Ovary (tissue), 3 donors: ENCODE measurements at regions not wholly inside any gene's neighbourhood (a gene's known extent, or its start where the extent isn't known, plus 50 kb on each side); places are given as distances from the start of the nearest gene placed in this dataset.

Experiments
- POLR2A ChIP-seq: fragments of 450-650 bp; IDR thresholded peaks from one replicate; pipeline ENCODE4 v1.6.1; 2017; ENCODE audit warnings: antibody characterized with exemption, mild to moderate bottlenecking, moderate library complexity
- TF ChIP-seq, protein P1 (sequence below), 3 donors: fragments of 450-650 bp in 2 of 3; fragments of 200-600 bp in 1 of 3; IDR thresholded peaks; one replicate each; pipeline versions ENCODE4 v1.5.1 to v1.8.0; 2016 to 2022; ENCODE audit warnings: antibody characterized with exemption in 3 of 3, mild to moderate bottlenecking in 1 of 3
- donor health status: DM: no; HTN: no; CAD: no.

DNA sequence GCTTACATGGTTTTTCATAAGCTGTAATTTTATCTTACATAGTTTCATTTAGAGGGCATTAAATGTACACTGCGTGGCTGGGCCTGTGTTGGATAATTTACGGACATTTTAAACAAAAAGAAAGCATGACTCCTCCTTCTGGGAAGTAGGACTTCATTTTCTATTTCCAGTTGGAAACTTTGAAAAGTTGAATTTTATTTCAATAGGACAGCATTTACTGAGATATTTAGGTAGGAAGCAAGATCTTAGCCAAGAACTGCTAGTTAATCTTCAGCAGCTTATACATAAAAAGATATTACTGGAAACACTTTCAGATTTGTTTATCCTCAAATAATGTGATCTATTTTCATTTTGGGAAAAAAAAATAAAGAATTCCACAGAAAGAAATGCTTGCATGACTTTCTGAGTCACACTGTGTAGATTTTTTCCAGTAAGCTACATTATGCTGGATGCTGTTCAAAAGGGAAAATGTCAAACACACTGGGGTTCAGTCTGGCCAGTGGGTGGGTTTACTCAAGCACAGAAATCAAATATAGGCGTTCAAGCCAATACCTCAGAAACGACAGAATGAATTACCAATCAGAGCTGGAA, 239.4 kb upstream of the KRR1 start:
- TF ChIP-seq, protein P1, sequence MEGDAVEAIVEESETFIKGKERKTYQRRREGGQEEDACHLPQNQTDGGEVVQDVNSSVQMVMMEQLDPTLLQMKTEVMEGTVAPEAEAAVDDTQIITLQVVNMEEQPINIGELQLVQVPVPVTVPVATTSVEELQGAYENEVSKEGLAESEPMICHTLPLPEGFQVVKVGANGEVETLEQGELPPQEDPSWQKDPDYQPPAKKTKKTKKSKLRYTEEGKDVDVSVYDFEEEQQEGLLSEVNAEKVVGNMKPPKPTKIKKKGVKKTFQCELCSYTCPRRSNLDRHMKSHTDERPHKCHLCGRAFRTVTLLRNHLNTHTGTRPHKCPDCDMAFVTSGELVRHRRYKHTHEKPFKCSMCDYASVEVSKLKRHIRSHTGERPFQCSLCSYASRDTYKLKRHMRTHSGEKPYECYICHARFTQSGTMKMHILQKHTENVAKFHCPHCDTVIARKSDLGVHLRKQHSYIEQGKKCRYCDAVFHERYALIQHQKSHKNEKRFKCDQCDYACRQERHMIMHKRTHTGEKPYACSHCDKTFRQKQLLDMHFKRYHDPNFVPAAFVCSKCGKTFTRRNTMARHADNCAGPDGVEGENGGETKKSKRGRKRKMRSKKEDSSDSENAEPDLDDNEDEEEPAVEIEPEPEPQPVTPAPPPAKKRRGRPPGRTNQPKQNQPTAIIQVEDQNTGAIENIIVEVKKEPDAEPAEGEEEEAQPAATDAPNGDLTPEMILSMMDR (IDR thresholded peaks at IDR 0.05) = no peak
- TF ChIP-seq POLR2A = no peak
